Astrocyte (in vitro differentiated cells and primary cell): ENCODE measurements at regions not wholly inside any gene's neighbourhood (a gene's known extent, or its start where the extent isn't known, plus 50 kb on each side); places are given as distances from the start of the nearest gene placed in this dataset.

ENCODE experiments used
- EZH2 ChIP-seq: IDR thresholded peaks from 2 replicates; pipeline ENCODE4 v1.6.1; 2012; ENCODE audit warnings: mild to moderate bottlenecking, low read length, inconsistent platforms; ENCODE audit not compliant: insufficient read depth
- TF ChIP-seq, protein P1 (sequence below): IDR thresholded peaks from 2 replicates; pipeline ENCODE4 v1.5.1; 2011; ENCODE audit warnings: low read depth, mild to moderate bottlenecking, inconsistent platforms, low read length, moderate library complexity; ENCODE audit not compliant: insufficient read depth

DNA sequence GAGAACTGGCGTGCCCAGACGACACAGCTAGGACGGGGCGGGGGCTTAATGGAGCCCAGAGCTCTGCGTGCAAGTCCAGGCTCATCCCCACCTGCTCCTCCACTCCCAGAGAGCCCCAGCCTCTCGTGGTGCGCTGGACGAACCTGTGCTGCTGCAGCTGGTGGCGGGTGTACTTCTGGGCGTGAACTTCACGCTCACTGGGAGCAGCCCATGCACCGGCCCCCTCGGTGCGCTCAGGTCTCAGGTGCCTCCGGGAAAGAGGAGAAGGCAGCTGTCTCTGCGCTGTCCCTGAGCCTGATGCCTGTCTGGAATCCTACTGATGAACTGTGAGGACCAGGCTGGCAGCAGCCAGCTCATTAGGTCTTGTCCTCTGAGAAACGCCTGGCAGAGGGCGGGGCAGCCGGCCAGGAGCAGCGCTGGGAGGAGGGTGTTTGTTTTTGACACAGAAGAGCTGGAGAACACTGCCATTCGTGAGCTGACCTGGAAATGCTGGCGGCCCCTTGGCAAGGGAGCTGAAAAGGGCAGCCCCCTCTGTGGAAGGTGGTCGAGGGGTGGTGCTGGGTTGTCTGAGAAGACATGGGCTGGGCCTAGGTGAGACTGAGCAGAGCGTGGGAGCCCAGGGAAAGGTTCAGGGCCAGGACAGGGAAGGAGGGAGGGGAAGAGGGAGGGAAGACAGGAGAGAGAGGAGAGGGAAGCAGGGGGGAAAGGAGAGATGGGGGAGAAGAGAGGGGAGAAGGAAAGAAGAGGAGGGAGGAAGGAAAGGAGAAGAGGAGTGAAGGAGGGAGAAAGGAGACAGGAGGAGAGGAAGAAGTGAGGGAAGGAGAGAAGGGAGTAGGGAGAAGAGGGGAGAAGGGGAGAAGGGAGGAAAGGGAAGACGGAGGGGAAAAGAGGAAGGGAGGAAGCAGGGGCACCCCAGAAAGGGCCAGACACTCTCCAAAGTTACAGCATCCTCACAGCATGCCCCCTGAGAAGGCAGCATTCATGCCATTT, 53.5 kb upstream of the TNS3 start:
- TF ChIP-seq, protein P1, sequence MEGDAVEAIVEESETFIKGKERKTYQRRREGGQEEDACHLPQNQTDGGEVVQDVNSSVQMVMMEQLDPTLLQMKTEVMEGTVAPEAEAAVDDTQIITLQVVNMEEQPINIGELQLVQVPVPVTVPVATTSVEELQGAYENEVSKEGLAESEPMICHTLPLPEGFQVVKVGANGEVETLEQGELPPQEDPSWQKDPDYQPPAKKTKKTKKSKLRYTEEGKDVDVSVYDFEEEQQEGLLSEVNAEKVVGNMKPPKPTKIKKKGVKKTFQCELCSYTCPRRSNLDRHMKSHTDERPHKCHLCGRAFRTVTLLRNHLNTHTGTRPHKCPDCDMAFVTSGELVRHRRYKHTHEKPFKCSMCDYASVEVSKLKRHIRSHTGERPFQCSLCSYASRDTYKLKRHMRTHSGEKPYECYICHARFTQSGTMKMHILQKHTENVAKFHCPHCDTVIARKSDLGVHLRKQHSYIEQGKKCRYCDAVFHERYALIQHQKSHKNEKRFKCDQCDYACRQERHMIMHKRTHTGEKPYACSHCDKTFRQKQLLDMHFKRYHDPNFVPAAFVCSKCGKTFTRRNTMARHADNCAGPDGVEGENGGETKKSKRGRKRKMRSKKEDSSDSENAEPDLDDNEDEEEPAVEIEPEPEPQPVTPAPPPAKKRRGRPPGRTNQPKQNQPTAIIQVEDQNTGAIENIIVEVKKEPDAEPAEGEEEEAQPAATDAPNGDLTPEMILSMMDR = no peak
- TF ChIP-seq EZH2 = no peak
